Keratinocyte (primary cell): ENCODE measurements at regions not wholly inside any gene's neighbourhood (a gene's known extent, or its start where the extent isn't known, plus 50 kb on each side); places are given as distances from the start of the nearest gene placed in this dataset.

Experiments
- DNase-seq: peaks from one replicate; pipeline ENCODE4 v3.0.0-alpha.2; 2011; ENCODE audit warnings: low read depth, missing footprints, low spot score
- FAIRE-seq: peaks from 2 replicates; lab custom pipeline; 2011; peaks lifted over from hg19 to GRCh38; lab: Jason Lieb, UNC
- H2AFZ ChIP-seq: 2 replicates; pipeline ENCODE4 v1.6.0; 2012; ENCODE audit warnings: low read length, control low read depth, inconsistent platforms; ENCODE audit not compliant: control insufficient read depth
- H3K27ac ChIP-seq: 2 replicates; pipeline ENCODE4 v1.5.1; 2011; ENCODE audit warnings: low read length; ENCODE audit not compliant: control insufficient read depth, insufficient read depth
- H3K27me3 ChIP-seq: 3 replicates; pipeline ENCODE4 v1.6.0; 2011; ENCODE audit warnings: low read length; ENCODE audit not compliant: control insufficient read depth, insufficient read depth; ENCODE audit errors: extremely low read depth
- H3K36me3 ChIP-seq, 2 experiments: 2 replicates in 1 of 2; 3 replicates in 1 of 2; pipeline ENCODE4 v1.5.1; 2011; ENCODE audit warnings: low read length in 2 of 2, mild to moderate bottlenecking in 1 of 2; ENCODE audit not compliant: control insufficient read depth in 2 of 2, insufficient read depth in 2 of 2; ENCODE audit errors: extremely low read depth in 1 of 2
- H3K4me1 ChIP-seq: 3 replicates; pipeline ENCODE4 v1.5.1; 2011; ENCODE audit warnings: low read length; ENCODE audit not compliant: control insufficient read depth, insufficient read depth; ENCODE audit errors: extremely low read depth
- H3K4me2 ChIP-seq: 3 replicates; pipeline ENCODE4 v1.6.0; 2011; ENCODE audit warnings: low read depth, low read length; ENCODE audit not compliant: control insufficient read depth, insufficient read depth; ENCODE audit errors: extremely low read depth
- H3K4me3 ChIP-seq, 3 experiments: fragments of 200-600 bp in 1 of 3; sonication (generic) in 1 of 3; 2 replicates in 2 of 3; 3 replicates in 1 of 3; pipeline ENCODE4 v1.5.1; 2011 to 2016; ENCODE audit warnings: low read length in 3 of 3, mild to moderate bottlenecking in 3 of 3, control low read depth in 2 of 3, inconsistent platforms in 1 of 3, low read depth in 1 of 3, mixed read lengths in 1 of 3, mixed run types in 1 of 3, moderate library complexity in 1 of 3; ENCODE audit not compliant: control insufficient read depth in 2 of 3, insufficient read depth in 2 of 3; ENCODE audit errors: extremely low read depth in 1 of 3
- H3K79me2 ChIP-seq: 2 replicates; pipeline ENCODE4 v1.6.0; 2012; ENCODE audit warnings: low read length; ENCODE audit not compliant: control insufficient read depth, insufficient read depth
- H3K9ac ChIP-seq: 3 replicates; pipeline ENCODE4 v1.6.0; 2011; ENCODE audit warnings: low read length; ENCODE audit not compliant: control insufficient read depth, insufficient read depth; ENCODE audit errors: extremely low read depth
- H3K9me1 ChIP-seq: 3 replicates; pipeline ENCODE4 v1.6.0; 2011; ENCODE audit warnings: low read length; ENCODE audit not compliant: control insufficient read depth, insufficient read depth; ENCODE audit errors: extremely low read depth
- H3K9me3 ChIP-seq: 2 replicates; pipeline ENCODE4 v1.5.1; 2012; ENCODE audit warnings: low read depth, low read length; ENCODE audit not compliant: control insufficient read depth
- H4K20me1 ChIP-seq: 3 replicates; pipeline ENCODE4 v1.6.0; 2011; ENCODE audit warnings: low read length; ENCODE audit not compliant: control insufficient read depth, insufficient read depth; ENCODE audit errors: extremely low read depth
- EZH2 ChIP-seq: IDR thresholded peaks from one replicate; pipeline ENCODE4 v1.6.1; 2012; ENCODE audit warnings: inconsistent platforms, mild to moderate bottlenecking, low read length, moderate library complexity
- dilution Hi-C: fragments of 300-500 bp; cut with MboI; formaldehyde crosslinking; loops from one replicate; pipeline ENCODE4 v1.7.0; 2020; ENCODE audit warnings: low sequenced_read_pairs; ENCODE audit not compliant: extremely low pct_ligation_motif_present
- TF ChIP-seq, protein P1 (sequence below), 3 experiments: IDR thresholded peaks in 1 of 3; conservative IDR thresholded peaks in 1 of 3; optimal IDR thresholded peaks in 1 of 3; 2 replicates in 2 of 3; 3 replicates in 1 of 3; pipeline versions ENCODE3 to v1.5.1; 2011; ENCODE audit warnings: low read length in 3 of 3, mild to moderate bottlenecking in 3 of 3, moderate library complexity in 2 of 3, control low read depth in 1 of 3, inconsistent platforms in 1 of 3; ENCODE audit not compliant: insufficient read depth in 2 of 3; ENCODE audit errors: extremely low read depth in 1 of 3

DNA sequence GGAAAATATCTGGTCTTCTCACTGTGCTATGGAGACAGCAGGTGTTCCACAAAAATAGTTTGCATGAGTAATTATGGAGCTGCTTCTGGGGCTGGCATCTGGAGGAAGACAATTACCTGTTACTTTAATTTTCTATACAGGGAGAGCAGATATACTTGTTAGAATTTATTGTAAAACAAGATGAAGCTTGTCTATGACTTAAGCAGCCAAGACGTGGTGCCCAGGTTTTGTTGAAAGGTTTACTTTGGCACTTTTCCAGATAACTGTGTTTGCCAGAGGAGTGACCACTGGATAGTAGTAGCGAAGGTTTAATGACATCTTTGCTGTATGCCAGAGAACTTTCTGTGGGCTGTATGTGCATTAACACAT, 134.5 kb upstream of the KL start:
- H3K4me3 ChIP-seq = no peak overlapping the region
- H2AFZ ChIP-seq = no peak overlapping the region
- dilution Hi-C loops = no loop called here
- H3K79me2 ChIP-seq = no peaks in the 10 kb centered on the region
- H4K20me1 ChIP-seq = no peaks in the 10 kb centered on the region
- peak overlapping the region; percentile 9 for H3K4me2 ChIP-seq
- FAIRE-seq (no peak), DNase-seq (no peak)
- no peak overlapping the region for H3K27ac ChIP-seq
- peaks cover 29% of the 10 kb centered on the region for H3K4me1 ChIP-seq
- no peaks in the 10 kb centered on the region for H3K9me1 ChIP-seq
- H3K27me3 ChIP-seq = no peaks in the 10 kb centered on the region
- no peaks in the 10 kb centered on the region for H3K36me3 ChIP-seq
- H3K9ac ChIP-seq = no peak overlapping the region
- H3K9me3 ChIP-seq = no peaks in the 10 kb centered on the region
- TF ChIP-seq, protein P1, sequence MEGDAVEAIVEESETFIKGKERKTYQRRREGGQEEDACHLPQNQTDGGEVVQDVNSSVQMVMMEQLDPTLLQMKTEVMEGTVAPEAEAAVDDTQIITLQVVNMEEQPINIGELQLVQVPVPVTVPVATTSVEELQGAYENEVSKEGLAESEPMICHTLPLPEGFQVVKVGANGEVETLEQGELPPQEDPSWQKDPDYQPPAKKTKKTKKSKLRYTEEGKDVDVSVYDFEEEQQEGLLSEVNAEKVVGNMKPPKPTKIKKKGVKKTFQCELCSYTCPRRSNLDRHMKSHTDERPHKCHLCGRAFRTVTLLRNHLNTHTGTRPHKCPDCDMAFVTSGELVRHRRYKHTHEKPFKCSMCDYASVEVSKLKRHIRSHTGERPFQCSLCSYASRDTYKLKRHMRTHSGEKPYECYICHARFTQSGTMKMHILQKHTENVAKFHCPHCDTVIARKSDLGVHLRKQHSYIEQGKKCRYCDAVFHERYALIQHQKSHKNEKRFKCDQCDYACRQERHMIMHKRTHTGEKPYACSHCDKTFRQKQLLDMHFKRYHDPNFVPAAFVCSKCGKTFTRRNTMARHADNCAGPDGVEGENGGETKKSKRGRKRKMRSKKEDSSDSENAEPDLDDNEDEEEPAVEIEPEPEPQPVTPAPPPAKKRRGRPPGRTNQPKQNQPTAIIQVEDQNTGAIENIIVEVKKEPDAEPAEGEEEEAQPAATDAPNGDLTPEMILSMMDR (optimal IDR thresholded peaks at IDR 0.05 in 1 of 3, IDR thresholded peaks at IDR 0.05 in 1 of 3, conservative IDR thresholded peaks at IDR 0.05 in 1 of 3; ENCODE audit: extremely low read depth in 1 of 3, insufficient read depth in 2 of 3, low read length in 3 of 3) = no peak
- no peak for TF ChIP-seq EZH2

DNA sequence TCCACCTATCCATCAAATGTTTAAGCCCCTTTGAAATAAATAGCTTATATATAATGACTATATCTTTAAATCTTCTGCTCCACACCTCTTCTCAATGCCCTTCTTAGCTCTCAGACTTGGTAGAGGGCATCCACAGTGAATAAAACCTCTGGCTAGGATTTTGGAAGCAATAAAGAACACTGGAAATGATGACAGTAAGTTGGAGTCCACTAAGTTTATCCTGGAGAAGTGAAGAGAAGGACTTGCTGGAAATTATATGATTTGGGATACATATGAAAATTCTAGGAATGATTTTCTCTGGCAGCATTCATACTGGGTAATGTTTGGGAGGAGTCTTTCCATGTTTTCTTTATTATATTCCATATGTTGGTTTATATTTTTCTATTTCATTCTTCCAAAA, 133.5 kb upstream of the KL start:
- dilution Hi-C loops = no loop called here
- no peak for DNase-seq
- no peaks in the 10 kb centered on the region for H3K27me3 ChIP-seq
- H3K9me3 ChIP-seq = no peaks in the 10 kb centered on the region
- peaks cover 26% of the 10 kb centered on the region for H3K4me1 ChIP-seq
- no peaks in the 10 kb centered on the region for H3K9me1 ChIP-seq
- no peak for FAIRE-seq
- no peaks in the 10 kb centered on the region for H4K20me1 ChIP-seq
- H3K4me3 ChIP-seq = no peak overlapping the region
- no peak overlapping the region for H3K9ac ChIP-seq
- no peak overlapping the region for H2AFZ ChIP-seq
- H3K4me2 ChIP-seq = no peak overlapping the region
- H3K36me3 ChIP-seq = no peaks in the 10 kb centered on the region
- H3K27ac ChIP-seq = no peak overlapping the region
- TF ChIP-seq, protein P1 (optimal IDR thresholded peaks at IDR 0.05 in 1 of 3, IDR thresholded peaks at IDR 0.05 in 1 of 3, conservative IDR thresholded peaks at IDR 0.05 in 1 of 3; ENCODE audit: extremely low read depth in 1 of 3, insufficient read depth in 2 of 3, low read length in 3 of 3) = no peak
- no peak for TF ChIP-seq EZH2
- H3K79me2 ChIP-seq = no peaks in the 10 kb centered on the region
